Neural crest cell (in vitro differentiated cells): ENCODE measurements at regions not wholly inside any gene's neighbourhood (a gene's known extent, or its start where the extent isn't known, plus 50 kb on each side); places are given as distances from the start of the nearest gene placed in this dataset.

Experiments used
- DNase-seq: peaks from one replicate; pipeline ENCODE4 v3.0.0; 2021; ENCODE audit warnings: low read depth, mixed read lengths, low spot score
- H3K27ac Mint-ChIP-seq: one replicate; pipeline ENCODE4 v1.8.0; 2021; ENCODE audit warnings: mild to moderate bottlenecking, mixed read lengths; ENCODE audit not compliant: unreplicated experiment
- H3K27me3 Mint-ChIP-seq: 2 replicates; pipeline ENCODE4 v1.8.0; 2021; ENCODE audit warnings: low read depth, mild to moderate bottlenecking, mixed read lengths
- H3K36me3 Mint-ChIP-seq: 2 replicates; pipeline ENCODE4 v1.8.0; 2021; ENCODE audit warnings: low read depth, mild to moderate bottlenecking, mixed read lengths
- H3K4me1 Mint-ChIP-seq: 2 replicates; pipeline ENCODE4 v1.8.0; 2021; ENCODE audit warnings: mixed read lengths
- H3K4me3 Mint-ChIP-seq: one replicate; pipeline ENCODE4 v1.8.0; 2021; ENCODE audit warnings: mild to moderate bottlenecking, mixed read lengths
- H3K9me3 Mint-ChIP-seq: 2 replicates; pipeline ENCODE4 v1.8.0; 2021; ENCODE audit warnings: mixed read lengths
- TF ChIP-seq, protein P1 (sequence below): fragments of 200-600 bp; sonication (generic); conservative IDR thresholded peaks from 2 replicates; pipeline ENCODE4 v1.5.0; 2021; ENCODE audit warnings: antibody characterized with exemption, mild to moderate bottlenecking

DNA sequence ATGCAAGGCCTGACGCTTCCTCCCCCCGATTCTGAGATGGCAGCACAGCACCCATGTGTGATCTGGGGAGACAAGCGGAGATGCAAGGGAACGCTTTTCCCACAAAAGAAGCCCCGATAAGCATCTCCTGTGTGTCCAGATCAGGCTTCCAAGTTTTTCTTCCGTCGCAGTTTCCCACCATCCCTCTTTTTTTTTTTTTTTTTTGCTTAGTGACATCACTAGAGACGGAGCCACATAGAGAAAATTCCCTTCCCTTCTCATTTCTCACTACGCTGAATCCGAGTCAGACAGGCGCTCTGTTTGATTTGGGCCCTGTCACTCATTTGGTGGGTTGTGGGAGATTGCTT is 160.9 kb downstream of the HSD17B3 start:
- H3K27ac Mint-ChIP-seq: no peak overlapping the region
- no peaks in the 10 kb centered on the region for H3K9me3 Mint-ChIP-seq
- no peaks in the 10 kb centered on the region for H3K36me3 Mint-ChIP-seq
- TF ChIP-seq, protein P1, sequence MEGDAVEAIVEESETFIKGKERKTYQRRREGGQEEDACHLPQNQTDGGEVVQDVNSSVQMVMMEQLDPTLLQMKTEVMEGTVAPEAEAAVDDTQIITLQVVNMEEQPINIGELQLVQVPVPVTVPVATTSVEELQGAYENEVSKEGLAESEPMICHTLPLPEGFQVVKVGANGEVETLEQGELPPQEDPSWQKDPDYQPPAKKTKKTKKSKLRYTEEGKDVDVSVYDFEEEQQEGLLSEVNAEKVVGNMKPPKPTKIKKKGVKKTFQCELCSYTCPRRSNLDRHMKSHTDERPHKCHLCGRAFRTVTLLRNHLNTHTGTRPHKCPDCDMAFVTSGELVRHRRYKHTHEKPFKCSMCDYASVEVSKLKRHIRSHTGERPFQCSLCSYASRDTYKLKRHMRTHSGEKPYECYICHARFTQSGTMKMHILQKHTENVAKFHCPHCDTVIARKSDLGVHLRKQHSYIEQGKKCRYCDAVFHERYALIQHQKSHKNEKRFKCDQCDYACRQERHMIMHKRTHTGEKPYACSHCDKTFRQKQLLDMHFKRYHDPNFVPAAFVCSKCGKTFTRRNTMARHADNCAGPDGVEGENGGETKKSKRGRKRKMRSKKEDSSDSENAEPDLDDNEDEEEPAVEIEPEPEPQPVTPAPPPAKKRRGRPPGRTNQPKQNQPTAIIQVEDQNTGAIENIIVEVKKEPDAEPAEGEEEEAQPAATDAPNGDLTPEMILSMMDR: no peak
- no peak for DNase-seq
- H3K27me3 Mint-ChIP-seq: no peaks in the 10 kb centered on the region
- H3K4me1 Mint-ChIP-seq: peaks cover 55% of the 10 kb centered on the region
- no peak overlapping the region for H3K4me3 Mint-ChIP-seq

DNA sequence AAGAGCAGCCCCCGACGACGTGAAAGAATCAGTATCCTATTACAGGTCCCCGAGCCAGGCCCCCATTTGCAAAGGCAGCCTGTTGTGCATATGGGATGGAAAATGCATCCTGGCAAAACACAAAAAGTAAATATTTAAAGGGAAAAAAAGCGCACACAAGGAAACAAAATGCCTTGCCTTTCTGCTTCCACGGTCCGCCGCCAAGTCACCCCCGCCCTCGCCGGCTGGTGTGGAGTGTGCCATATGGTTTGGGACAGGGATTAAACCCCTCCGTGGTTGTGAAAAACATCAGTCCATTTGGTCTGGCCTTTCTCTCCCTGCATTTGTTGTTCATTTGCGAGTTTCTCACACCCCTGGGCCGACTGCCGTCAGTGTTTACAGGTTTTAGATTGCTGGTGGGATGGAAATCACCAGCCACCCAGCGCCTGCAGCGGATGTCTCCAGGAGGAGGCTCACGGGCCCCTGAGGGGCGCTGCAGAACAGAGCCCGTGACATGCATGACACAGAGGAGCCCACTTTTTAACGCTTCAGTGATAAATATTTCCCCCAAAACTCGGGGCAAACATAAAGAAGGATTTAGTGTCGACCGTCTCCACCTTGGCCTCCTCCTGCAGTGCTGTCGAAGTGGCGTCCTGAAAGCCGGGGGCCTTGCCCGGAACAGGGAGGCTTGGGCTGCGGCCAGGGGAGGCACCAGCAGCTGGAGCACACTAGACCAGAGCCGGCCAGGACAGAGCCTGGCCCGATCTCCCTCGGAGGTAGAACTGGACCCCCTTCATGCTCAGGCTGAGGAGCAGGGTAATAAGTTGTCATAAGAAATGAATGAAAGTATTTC is 161.5 kb downstream of the HSD17B3 start:
- Mint-ChIP-seq H3K9me3 (no peaks in the 10 kb centered on the region), H3K27me3 (no peaks in the 10 kb centered on the region), H3K36me3 (no peaks in the 10 kb centered on the region), H3K27ac (no peak overlapping the region), H3K4me3 (no peak overlapping the region), H3K4me1 (peaks cover 55% of the 10 kb centered on the region)
- DNase-seq: no peak
- TF ChIP-seq, protein P1: no peak

DNA sequence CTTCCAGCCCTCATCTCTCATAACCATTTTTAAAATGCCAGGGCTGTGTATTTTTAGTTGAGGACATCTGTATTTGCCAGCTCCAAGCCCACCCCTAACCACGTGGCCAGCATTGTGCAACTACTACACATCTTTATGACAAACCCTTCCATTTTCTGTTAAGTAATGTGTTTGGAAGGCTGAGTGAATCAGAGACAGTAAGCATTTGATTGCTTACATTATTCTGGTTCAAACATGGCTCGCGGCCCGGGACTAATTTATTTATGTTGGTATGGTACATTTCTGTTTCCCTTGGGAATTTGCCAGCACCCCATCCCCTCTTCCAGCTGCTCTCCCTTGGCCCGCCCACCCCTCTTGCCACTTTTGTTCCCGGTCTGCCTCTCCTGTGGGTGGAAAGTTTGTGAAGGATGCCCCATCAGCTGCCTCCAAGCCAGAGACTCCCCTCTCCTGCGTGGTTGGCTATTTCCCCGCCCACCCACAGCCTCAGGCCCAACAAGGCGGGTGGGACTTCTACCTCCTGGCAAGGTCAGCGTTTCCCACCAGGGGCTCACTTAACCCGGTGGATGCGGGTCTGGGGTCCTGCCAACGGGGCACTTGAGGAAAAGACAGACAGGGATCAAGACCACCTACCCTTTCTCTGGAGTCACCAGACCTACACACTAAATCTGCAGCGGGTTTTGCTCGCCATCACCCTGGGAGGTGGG is 162.2 kb downstream of the HSD17B3 start:
- DNase-seq: no peak
- no peak overlapping the region for H3K4me3 Mint-ChIP-seq
- H3K27me3 Mint-ChIP-seq: no peaks in the 10 kb centered on the region

GRCh38 chr9:96138616-96139015 is 163.4 kb downstream of the HSD17B3 start:
- H3K4me1 Mint-ChIP-seq: peaks cover 45% of the 10 kb centered on the region

More for the DNA sequence above, 162.2 kb downstream of the HSD17B3 start:
- Mint-ChIP-seq H3K9me3 (no peaks in the 10 kb centered on the region), H3K4me1 (peaks cover 54% of the 10 kb centered on the region), H3K27ac (no peak overlapping the region), H3K36me3 (no peaks in the 10 kb centered on the region)
- TF ChIP-seq, protein P1: no peak

DNA sequence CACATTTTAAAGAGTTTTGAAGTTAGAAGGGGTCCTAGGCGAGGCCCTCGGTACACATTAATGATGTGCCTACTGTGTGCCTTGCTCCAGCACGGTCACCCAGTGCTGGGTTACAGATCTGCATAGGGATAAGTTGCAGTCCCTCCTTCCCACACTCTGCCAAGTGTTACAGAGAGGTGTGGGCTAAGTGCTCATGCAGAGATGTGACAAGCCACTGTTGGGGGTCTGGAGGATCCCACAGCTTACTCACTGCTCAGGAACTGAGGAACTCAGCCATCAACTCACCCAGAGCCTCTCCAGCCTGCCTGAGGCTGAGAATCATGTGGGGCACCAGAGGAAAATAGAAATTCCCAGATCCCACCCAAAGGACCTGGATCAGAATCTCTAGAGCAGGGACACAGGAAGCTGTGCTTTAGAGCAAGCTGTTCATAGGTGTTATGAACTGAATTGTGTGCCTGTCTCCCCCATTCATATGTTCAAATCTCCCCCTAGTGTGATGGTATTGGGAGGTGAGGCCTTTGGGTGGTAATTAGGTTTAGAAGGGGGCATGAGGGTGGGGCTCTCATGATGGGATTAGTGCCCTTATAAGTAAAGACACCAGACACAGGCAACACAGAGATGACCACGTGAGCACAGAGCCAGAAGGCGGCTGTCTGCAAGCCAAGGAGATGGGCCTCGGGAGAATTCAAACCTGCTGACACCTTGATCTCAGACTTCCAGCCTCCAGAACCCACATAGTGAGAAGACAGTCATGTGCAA is 164.1 kb downstream of the HSD17B3 start:
- DNase-seq: no peak
- Mint-ChIP-seq H3K36me3 (no peaks in the 10 kb centered on the region), H3K9me3 (no peaks in the 10 kb centered on the region), H3K27me3 (no peaks in the 10 kb centered on the region), H3K4me1 (peaks cover 38% of the 10 kb centered on the region), H3K27ac (no peak overlapping the region), H3K4me3 (no peak overlapping the region)
- TF ChIP-seq, protein P1: no peak

More at GRCh38 chr9:96138616-96139015, 163.4 kb downstream of the HSD17B3 start:
- TF ChIP-seq, protein P1: no peak
- Mint-ChIP-seq H3K4me3 (no peak overlapping the region), H3K9me3 (no peaks in the 10 kb centered on the region), H3K27me3 (no peaks in the 10 kb centered on the region), H3K36me3 (no peaks in the 10 kb centered on the region), H3K27ac (no peak overlapping the region)
- DNase-seq: no peak
